Limb (tissue), 2 donors: ENCODE measurements at regions not wholly inside any gene's neighbourhood (a gene's known extent, or its start where the extent isn't known, plus 50 kb on each side); places are given as distances from the start of the nearest gene placed in this dataset.
"Not testable (repeated sequence)": the region's sequence is repeated elsewhere in the genome, so short reads cannot be mapped to it uniquely, and the experiment has no call there.

ENCODE experiments used
- DNase-seq, 2 donors: peaks; one replicate each; pipeline ENCODE4 v3.0.0-alpha.2; 2016; ENCODE audit errors: extremely low spot score in 2 of 2

GRCh38 chr4:106869551-106869950 lies 166.6 kb downstream of the DKK2 start:
- DNase-seq = no peak

GRCh38 chr4:106868381-106869035 lies 167.6 kb downstream of the DKK2 start:
- DNase-seq = peak in 1 of 2 donors; percentile 24

GRCh38 chr4:106864231-106864630 lies 171.9 kb downstream of the DKK2 start:
- no peak for DNase-seq

- DNase-seq = no peak
Measured at GRCh38 chr4:106854569-106855351, 181.4 kb downstream of the DKK2 start.

- DNase-seq = no peak
Measured at GRCh38 chr4:106852426-106852825, 183.7 kb downstream of the DKK2 start.

GRCh38 chr4:106851726-106852125 lies 184.4 kb downstream of the DKK2 start:
- no peak for DNase-seq

GRCh38 chr4:106850691-106851090 lies 185.4 kb downstream of the DKK2 start:
- no peak for DNase-seq

GRCh38 chr4:106835919-106836318 lies 200.2 kb downstream of the DKK2 start:
- DNase-seq = no peak

- DNase-seq = no peak
Measured at GRCh38 chr4:106830879-106831278, 205.2 kb downstream of the DKK2 start.

- peak in 1 of 2 donors; percentile 32 for DNase-seq
Measured at GRCh38 chr4:106818764-106819163, 217.3 kb downstream of the DKK2 start.

- DNase-seq = no peak
Measured at GRCh38 chr4:106816496-106816895, 219.6 kb downstream of the DKK2 start.

GRCh38 chr4:106810122-106810521 lies 226.0 kb downstream of the DKK2 start:
- DNase-seq = no peak

GRCh38 chr4:106809076-106809475 lies 227.0 kb downstream of the DKK2 start:
- DNase-seq = no peak

- no peak for DNase-seq
Measured at GRCh38 chr4:106806158-106806797, 229.8 kb downstream of the DKK2 start.

- no peak for DNase-seq
Measured at GRCh38 chr4:106803083-106803482, 233.0 kb downstream of the DKK2 start.

GRCh38 chr4:106801386-106801785 lies 234.7 kb downstream of the DKK2 start:
- no peak for DNase-seq

GRCh38 chr4:106796876-106797275 lies 239.2 kb downstream of the DKK2 start:
- DNase-seq = no peak

- no peak for DNase-seq
Measured at GRCh38 chr4:106795326-106795725, 240.8 kb downstream of the DKK2 start.

GRCh38 chr4:106793933-106794332 lies 242.2 kb downstream of the DKK2 start:
- no peak for DNase-seq

- no peak for DNase-seq
Measured at GRCh38 chr4:106775636-106776035, 260.5 kb downstream of the DKK2 start.

- DNase-seq = not testable (repeated sequence)
Measured at GRCh38 chr4:106774055-106774454, 262.1 kb downstream of the DKK2 start.

- no peak for DNase-seq
Measured at GRCh38 chr4:106773076-106773905, 262.8 kb downstream of the DKK2 start.
